ENCODE measurements at regions not wholly inside any gene's neighbourhood (a gene's known extent, or its start where the extent isn't known, plus 50 kb on each side); places are given as distances from the start of the nearest gene placed in this dataset.

GRCh38 chr19:29390742-29391141 is 135.1 kb upstream of the VSTM2B start:
- no peak for DNase-seq
- ATAC-seq, result no peak
- Histone ChIP-seq H3K36me3 (no peaks in the 10 kb centered on the region), H3K4me3 (no peak overlapping the region), H3K4me1 (no peaks in the 10 kb centered on the region), H3K9me3 (no peaks in the 10 kb centered on the region), H3K27ac (no peak overlapping the region), H3K27me3 (no peaks in the 10 kb centered on the region)
- TF ChIP-seq, protein P1, sequence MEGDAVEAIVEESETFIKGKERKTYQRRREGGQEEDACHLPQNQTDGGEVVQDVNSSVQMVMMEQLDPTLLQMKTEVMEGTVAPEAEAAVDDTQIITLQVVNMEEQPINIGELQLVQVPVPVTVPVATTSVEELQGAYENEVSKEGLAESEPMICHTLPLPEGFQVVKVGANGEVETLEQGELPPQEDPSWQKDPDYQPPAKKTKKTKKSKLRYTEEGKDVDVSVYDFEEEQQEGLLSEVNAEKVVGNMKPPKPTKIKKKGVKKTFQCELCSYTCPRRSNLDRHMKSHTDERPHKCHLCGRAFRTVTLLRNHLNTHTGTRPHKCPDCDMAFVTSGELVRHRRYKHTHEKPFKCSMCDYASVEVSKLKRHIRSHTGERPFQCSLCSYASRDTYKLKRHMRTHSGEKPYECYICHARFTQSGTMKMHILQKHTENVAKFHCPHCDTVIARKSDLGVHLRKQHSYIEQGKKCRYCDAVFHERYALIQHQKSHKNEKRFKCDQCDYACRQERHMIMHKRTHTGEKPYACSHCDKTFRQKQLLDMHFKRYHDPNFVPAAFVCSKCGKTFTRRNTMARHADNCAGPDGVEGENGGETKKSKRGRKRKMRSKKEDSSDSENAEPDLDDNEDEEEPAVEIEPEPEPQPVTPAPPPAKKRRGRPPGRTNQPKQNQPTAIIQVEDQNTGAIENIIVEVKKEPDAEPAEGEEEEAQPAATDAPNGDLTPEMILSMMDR (IDR thresholded peaks at IDR 0.05), result no peak
- no peak for TF ChIP-seq POLR2A (IDR thresholded peaks at IDR 0.05)
- intact Hi-C loops (cut with DNase I), result no loop called here

DNA sequence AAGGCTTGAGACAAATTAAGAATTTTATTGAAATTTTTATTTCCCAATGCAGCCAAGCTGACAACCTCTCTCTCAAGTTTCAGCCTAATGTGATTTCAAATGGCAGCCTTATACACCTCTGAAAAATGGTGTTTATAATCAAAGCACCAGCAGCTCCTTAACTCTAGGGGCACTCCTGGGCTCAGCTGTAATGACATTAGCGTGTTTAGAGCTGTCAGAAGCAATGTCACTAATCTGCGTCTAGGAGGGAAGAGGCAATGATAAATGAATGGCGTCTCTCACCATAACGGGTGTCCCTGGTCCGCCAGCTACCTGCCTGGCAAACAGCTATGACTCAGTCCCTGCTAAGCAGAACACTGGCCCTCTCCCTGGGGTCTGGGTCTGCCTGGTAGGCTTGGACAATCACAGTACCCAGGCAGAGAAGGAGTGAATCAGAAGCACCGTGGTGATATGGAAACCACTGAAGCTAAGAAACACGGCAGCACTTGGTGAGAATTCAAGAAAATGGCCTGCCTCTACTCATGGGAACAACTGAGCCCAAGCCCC is 131.8 kb upstream of the VSTM2B start:
- Histone ChIP-seq H3K9me3 (no peaks in the 10 kb centered on the region), H3K27ac (no peak overlapping the region), H3K4me1 (no peaks in the 10 kb centered on the region), H3K4me3 (no peak overlapping the region), H3K36me3 (no peaks in the 10 kb centered on the region), H3K27me3 (no peaks in the 10 kb centered on the region)
- ATAC-seq, result no peak
- intact Hi-C loops (cut with DNase I), result no loop called here
- TF ChIP-seq POLR2A (IDR thresholded peaks at IDR 0.05), result no peak
- TF ChIP-seq, protein P1 (IDR thresholded peaks at IDR 0.05), result no peak
- DNase-seq, result no peak
- 28% methylated on average over 4 of the region's 7 CpGs for WGBS (ENCODE audit: insufficient coverage, low coverage, low lambda C conversion rate, missing lambda C conversion rate)

DNA sequence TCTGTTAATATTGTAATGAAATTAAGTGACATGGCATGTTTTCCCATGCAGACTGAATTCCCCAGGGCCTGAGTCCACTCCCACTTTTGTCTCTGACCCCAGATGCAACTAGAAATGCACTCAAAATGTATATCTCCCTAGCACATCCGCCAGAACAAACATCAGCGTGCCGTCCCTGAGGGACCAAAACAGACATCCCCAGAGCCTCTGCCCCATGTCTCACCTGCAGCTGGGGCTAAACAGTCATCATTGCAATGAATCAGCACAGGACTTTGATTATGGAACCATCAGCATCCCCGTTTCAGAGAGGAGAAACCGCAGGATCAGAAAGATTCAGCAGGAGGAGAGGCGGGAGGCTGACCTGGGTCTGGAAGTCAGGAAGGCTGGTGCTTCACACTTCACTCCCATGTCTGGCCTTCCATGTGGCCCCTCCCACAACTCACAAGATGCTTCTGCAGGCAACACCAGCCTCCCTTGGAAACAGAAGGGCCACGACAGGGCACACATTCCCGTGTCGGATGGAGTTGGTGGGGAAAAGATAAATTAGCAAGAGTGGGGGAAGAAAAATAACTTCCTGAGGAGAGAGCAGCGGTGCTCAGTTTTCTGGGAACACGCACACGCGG is 130.6 kb upstream of the VSTM2B start:
- no peak overlapping the region for H3K4me3 ChIP-seq
- no peaks in the 10 kb centered on the region for H3K9me3 ChIP-seq
- DNase-seq (no peak), ATAC-seq (no peak)
- H3K36me3 ChIP-seq, result no peaks in the 10 kb centered on the region
- 50% methylated on average over 10 of the region's 13 CpGs for WGBS (ENCODE audit: insufficient coverage, low coverage, low lambda C conversion rate, missing lambda C conversion rate)
- H3K27me3 ChIP-seq, result no peaks in the 10 kb centered on the region
- H3K4me1 ChIP-seq, result no peaks in the 10 kb centered on the region
- intact Hi-C loops (cut with DNase I), result no loop called here
- TF ChIP-seq, protein P1 (IDR thresholded peaks at IDR 0.05), result no peak
- TF ChIP-seq POLR2A (IDR thresholded peaks at IDR 0.05), result no peak
- no peak overlapping the region for H3K27ac ChIP-seq

DNA sequence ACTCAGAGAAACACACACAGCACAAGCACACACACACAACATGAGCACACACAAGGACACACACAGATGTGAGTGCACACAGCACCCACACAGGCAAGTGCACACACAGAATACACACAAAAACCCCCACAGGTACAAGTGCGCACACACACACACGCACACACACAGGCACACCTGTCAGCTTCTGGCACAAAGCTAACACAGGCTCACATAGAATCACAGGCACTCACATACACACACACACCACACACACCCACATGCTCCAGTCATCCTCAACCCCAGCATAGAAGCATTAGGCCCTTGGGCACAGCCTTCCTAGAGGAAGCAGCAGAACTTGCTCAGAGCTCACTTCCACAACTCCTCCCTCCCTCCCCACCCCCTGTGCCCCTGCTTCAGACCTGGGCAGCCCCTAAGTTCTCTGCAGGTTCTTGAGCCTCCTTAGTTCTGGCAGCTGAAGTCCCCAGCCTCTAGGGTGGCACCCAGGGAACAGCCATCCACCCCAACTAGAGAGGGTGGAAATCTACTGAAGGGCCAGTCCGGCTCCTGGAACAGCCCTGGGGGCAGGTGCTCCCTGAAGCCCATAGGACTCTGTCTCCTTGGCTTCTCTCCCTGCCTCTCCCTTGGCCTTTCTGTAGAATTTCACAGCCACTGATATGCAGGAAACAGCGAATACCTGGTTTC is 129.9 kb upstream of the VSTM2B start:
- H3K36me3 ChIP-seq, result no peaks in the 10 kb centered on the region
- H3K4me3 ChIP-seq, result no peak overlapping the region
- H3K27me3 ChIP-seq, result no peaks in the 10 kb centered on the region
- ATAC-seq, result no peak
- TF ChIP-seq, protein P1 (IDR thresholded peaks at IDR 0.05), result no peak
- TF ChIP-seq POLR2A (IDR thresholded peaks at IDR 0.05), result no peak
- H3K27ac ChIP-seq, result no peak overlapping the region
- H3K4me1 ChIP-seq, result no peaks in the 10 kb centered on the region
- 80% methylated on average over 2 of the region's 4 CpGs for WGBS (ENCODE audit: insufficient coverage, low coverage, low lambda C conversion rate, missing lambda C conversion rate)
- intact Hi-C loops (cut with DNase I), result no loop called here
- H3K9me3 ChIP-seq, result no peaks in the 10 kb centered on the region
- DNase-seq, result no peak

All from right lobe of liver (tissue), 6 donors.